Mammary epithelial cell (primary cell): ENCODE measurements at regions not wholly inside any gene's neighbourhood (a gene's known extent, or its start where the extent isn't known, plus 50 kb on each side); places are given as distances from the start of the nearest gene placed in this dataset.

Source experiments
- EZH2 ChIP-seq: IDR thresholded peaks from 2 replicates; pipeline ENCODE4 v1.6.1; 2012; ENCODE audit warnings: low read length, inconsistent platforms, borderline replicate concordance
- TF ChIP-seq, protein P1 (sequence below), 2 donors: IDR thresholded peaks in 1 of 2; conservative IDR thresholded peaks in 1 of 2; 2 replicates each; pipeline ENCODE4 v1.5.1; 2011 to 2012; ENCODE audit warnings: inconsistent platforms in 2 of 2, low read length in 2 of 2, mild to moderate bottlenecking in 2 of 2, control low read depth in 1 of 2, low read depth in 1 of 2; ENCODE audit not compliant: insufficient read depth in 1 of 2; ENCODE audit errors: extremely low read depth in 1 of 2

DNA sequence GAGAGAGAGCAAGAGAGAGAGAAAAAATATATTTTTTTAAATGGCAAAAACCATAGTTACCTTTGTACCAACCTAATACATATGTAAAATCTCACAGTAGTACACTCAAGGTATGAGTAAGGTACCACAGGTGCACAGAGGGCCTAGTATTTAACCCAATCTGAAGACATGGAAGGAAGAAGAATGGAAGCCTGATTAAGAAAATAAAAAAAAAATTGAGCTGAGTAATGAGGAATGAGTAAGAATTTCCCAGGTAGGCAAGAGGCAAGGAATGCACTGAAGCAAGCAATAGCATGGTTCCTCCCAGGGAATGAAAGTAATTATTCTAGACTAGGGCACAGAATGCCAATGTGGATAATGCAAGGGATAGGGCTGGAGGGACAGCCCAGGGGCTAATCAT is 294.2 kb downstream of the FIGN start:
- TF ChIP-seq, protein P1, sequence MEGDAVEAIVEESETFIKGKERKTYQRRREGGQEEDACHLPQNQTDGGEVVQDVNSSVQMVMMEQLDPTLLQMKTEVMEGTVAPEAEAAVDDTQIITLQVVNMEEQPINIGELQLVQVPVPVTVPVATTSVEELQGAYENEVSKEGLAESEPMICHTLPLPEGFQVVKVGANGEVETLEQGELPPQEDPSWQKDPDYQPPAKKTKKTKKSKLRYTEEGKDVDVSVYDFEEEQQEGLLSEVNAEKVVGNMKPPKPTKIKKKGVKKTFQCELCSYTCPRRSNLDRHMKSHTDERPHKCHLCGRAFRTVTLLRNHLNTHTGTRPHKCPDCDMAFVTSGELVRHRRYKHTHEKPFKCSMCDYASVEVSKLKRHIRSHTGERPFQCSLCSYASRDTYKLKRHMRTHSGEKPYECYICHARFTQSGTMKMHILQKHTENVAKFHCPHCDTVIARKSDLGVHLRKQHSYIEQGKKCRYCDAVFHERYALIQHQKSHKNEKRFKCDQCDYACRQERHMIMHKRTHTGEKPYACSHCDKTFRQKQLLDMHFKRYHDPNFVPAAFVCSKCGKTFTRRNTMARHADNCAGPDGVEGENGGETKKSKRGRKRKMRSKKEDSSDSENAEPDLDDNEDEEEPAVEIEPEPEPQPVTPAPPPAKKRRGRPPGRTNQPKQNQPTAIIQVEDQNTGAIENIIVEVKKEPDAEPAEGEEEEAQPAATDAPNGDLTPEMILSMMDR (conservative IDR thresholded peaks at IDR 0.05 in 1 of 2, IDR thresholded peaks at IDR 0.05 in 1 of 2; ENCODE audit: extremely low read depth in 1 of 2, insufficient read depth in 1 of 2, low read depth in 1 of 2, low read length in 2 of 2), result no peak
- no peak for TF ChIP-seq EZH2
